H1 (cell line): ENCODE measurements at regions not wholly inside any gene's neighbourhood (a gene's known extent, or its start where the extent isn't known, plus 50 kb on each side); places are given as distances from the start of the nearest gene placed in this dataset.

Experiments
- POLR2AphosphoS5 ChIP-seq: IDR thresholded peaks from 2 replicates; pipeline ENCODE4 v1.6.1; 2011; ENCODE audit warnings: low read depth, low read length
- RAD21 ChIP-seq, 2 experiments: IDR thresholded peaks in 1 of 2; conservative IDR thresholded peaks in 1 of 2; 2 replicates each; pipeline ENCODE4 v1.6.1; 2011; ENCODE audit warnings: low read depth in 2 of 2, low read length in 2 of 2, improper control_type of control experiment in 1 of 2, inconsistent platforms in 1 of 2, mild to moderate bottlenecking in 1 of 2, moderate library complexity in 1 of 2
- TEAD4 ChIP-seq: IDR thresholded peaks from 2 replicates; pipeline ENCODE4 v1.6.1; 2012; ENCODE audit warnings: low read depth, low read length, inconsistent platforms, mixed read lengths

DNA sequence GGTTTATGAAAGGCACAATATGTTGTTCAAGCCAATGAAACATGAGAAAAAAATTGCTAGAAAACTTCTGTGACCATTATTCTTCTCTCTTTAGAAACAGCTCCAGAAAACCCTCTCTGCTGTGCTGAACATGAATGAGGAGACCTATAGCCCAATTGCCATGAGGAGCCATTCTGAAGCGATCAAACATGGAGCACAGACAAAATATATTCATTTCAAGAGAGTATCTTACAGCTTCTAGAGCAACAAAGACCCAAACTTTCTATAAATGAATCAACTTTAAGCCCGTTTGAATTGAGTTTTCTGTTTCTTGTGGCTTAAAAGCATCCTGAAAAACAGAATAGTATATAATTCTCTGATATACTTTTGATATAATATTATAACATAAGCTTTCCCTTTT lies 83.4 kb upstream of the UCN3 start (continued):
- TF ChIP-seq RAD21 (IDR thresholded peaks at IDR 0.05 in 1 of 2, conservative IDR thresholded peaks at IDR 0.05 in 1 of 2; ENCODE audit: low read depth in 2 of 2, low read length in 2 of 2) (no peak), TEAD4 (no peak), POLR2AphosphoS5 (no peak)
